ENCODE measurements at regions not wholly inside any gene's neighbourhood (a gene's known extent, or its start where the extent isn't known, plus 50 kb on each side); places are given as distances from the start of the nearest gene placed in this dataset.

DNA sequence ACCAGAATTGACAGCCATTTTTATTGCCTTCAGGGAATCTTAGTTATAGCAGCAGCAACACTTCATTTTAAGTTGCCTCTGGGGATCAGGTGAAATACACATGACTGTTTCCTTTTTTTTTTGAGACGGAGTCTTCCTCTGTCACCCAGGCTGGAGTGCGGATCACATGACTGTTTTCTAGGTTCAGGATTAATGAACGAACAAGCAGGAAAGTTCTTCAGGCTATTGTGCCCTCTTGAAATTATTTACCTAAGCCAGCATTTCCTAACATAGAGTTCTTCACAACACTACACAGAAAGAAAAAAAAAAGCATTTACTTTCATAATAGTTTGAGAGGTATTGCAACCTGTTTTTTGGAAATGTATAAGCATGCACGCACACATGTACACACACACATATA lies 2032.8 kb downstream of the PCDH7 start:
- no peak for TF ChIP-seq CTCF (IDR thresholded peaks at IDR 0.05 in 4 of 5, conservative IDR thresholded peaks at IDR 0.05 in 1 of 5)
- no peak for TF ChIP-seq POLR2A (IDR thresholded peaks at IDR 0.05)
